ENCODE measurements at regions not wholly inside any gene's neighbourhood (a gene's known extent, or its start where the extent isn't known, plus 50 kb on each side); places are given as distances from the start of the nearest gene placed in this dataset.

DNA sequence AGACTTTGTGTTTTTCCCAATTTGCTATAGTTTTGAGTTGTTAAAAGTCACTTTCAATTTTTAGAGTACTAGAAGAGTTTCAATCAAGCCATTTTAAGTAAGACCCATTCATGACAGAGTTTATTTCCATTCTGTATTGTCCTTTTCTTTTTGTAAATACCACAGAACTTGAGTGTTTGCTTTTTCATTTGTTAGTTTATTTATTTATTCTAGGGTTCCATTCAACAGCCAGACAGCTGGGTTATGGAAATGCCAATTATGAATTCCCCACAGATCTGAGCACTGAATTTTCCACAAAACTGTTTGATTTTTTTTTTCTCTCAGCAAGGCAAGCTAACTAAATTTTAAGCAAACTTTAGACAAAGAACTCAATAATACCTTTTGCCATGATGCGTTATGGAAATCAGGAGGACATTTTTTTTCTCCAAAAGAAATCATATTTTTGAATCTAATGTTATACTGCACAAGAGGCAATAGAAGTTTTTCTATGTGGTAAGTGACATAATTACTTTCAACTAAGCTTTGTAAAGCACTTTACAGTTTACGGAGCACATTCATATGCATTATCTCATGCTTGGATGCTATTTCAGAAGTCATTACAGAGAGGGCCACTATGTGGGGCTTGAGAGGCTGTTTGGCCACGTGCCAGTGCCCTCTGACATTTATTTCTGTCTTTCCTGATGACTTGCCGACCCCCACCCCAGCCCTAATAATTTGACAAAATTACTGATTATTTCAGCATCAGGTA is 181.5 kb downstream of the VRK1 start:
- H3K27me3 ChIP-seq (ENCODE audit: control insufficient read depth, insufficient read depth, low read length), result no peaks in the 10 kb centered on the region
- no peak overlapping the region for H3K27ac ChIP-seq (ENCODE audit: low read length)
- DNase-seq (ENCODE audit: low read depth, low spot score), result no peak
- H3K9me3 ChIP-seq (ENCODE audit: control insufficient read depth, insufficient read depth, low read length), result no peaks in the 10 kb centered on the region; the same call in 1 of the 2 replicates
- no CpG with 5 or more reads among the region's 4 CpGs for WGBS (ENCODE audit: insufficient coverage, insufficient read length)
- H3K36me3 ChIP-seq (ENCODE audit: control insufficient read depth, insufficient read depth, low read length), result no peaks in the 10 kb centered on the region
- H3K4me1 ChIP-seq (ENCODE audit: control insufficient read depth, insufficient read depth, low read length), result no peaks in the 10 kb centered on the region
- H3K4me3 ChIP-seq (ENCODE audit: low read length), result no peak overlapping the region

- WGBS (ENCODE audit: insufficient coverage, insufficient read length), result 100% methylated on average over 1 of the region's 12 CpGs
- Histone ChIP-seq H3K27ac (ENCODE audit: low read length) (no peak overlapping the region), H3K27me3 (ENCODE audit: control insufficient read depth, insufficient read depth, low read length) (no peaks in the 10 kb centered on the region), H3K9me3 (ENCODE audit: control insufficient read depth, insufficient read depth, low read length) (no peaks in the 10 kb centered on the region; the same call in 1 of the 2 replicates), H3K36me3 (ENCODE audit: control insufficient read depth, insufficient read depth, low read length) (no peaks in the 10 kb centered on the region), H3K4me1 (ENCODE audit: control insufficient read depth, insufficient read depth, low read length) (no peaks in the 10 kb centered on the region), H3K4me3 (ENCODE audit: low read length) (no peak overlapping the region)
- no peak for DNase-seq (ENCODE audit: low read depth, low spot score)
Measured at GRCh38 chr14:96979611-96980074, 182.5 kb downstream of the VRK1 start.

GRCh38 chr14:96980835-96981234 is 183.7 kb downstream of the VRK1 start:
- Histone ChIP-seq H3K4me1 (ENCODE audit: control insufficient read depth, insufficient read depth, low read length) (no peaks in the 10 kb centered on the region), H3K9me3 (ENCODE audit: control insufficient read depth, insufficient read depth, low read length) (no peaks in the 10 kb centered on the region; the same call in 1 of the 2 replicates), H3K27ac (ENCODE audit: low read length) (no peak overlapping the region), H3K36me3 (ENCODE audit: control insufficient read depth, insufficient read depth, low read length) (no peaks in the 10 kb centered on the region), H3K27me3 (ENCODE audit: control insufficient read depth, insufficient read depth, low read length) (no peaks in the 10 kb centered on the region), H3K4me3 (ENCODE audit: low read length) (no peak overlapping the region)
- no CpG with 5 or more reads among the region's 4 CpGs for WGBS (ENCODE audit: insufficient coverage, insufficient read length)
- DNase-seq (ENCODE audit: low read depth, low spot score), result no peak

GRCh38 chr14:96986256-96987085 is 189.3 kb downstream of the VRK1 start:
- Histone ChIP-seq H3K27me3 (ENCODE audit: control insufficient read depth, insufficient read depth, low read length) (no peaks in the 10 kb centered on the region), H3K36me3 (ENCODE audit: control insufficient read depth, insufficient read depth, low read length) (no peaks in the 10 kb centered on the region), H3K27ac (ENCODE audit: low read length) (no peak overlapping the region), H3K9me3 (ENCODE audit: control insufficient read depth, insufficient read depth, low read length) (no peaks in the 10 kb centered on the region), H3K4me1 (ENCODE audit: control insufficient read depth, insufficient read depth, low read length) (no peaks in the 10 kb centered on the region), H3K4me3 (ENCODE audit: low read length) (no peak overlapping the region)
- WGBS (ENCODE audit: insufficient coverage, insufficient read length), result no CpG with 5 or more reads among the region's 6 CpGs
- no peak for DNase-seq (ENCODE audit: low read depth, low spot score)

DNA sequence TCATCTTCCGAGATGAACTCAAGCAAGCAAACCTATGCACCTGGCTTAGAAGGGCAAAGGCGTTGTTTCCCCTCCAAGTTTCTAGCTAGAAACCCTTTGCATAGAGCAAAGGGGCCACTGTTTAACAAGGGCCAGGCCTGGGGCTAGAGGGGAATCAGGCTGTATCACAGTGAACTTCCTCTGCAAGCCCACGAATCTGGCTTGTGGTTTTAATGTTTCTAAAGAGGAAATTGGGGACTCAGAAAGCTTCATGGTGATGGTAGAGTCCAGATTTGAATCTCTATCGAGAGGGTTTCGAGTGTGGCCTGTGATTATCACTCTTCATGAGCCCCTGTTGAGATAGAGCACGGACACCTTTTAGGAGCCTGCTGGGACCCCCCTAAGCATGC is 189.9 kb downstream of the VRK1 start:
- Histone ChIP-seq H3K27me3 (ENCODE audit: control insufficient read depth, insufficient read depth, low read length) (no peaks in the 10 kb centered on the region), H3K4me1 (ENCODE audit: control insufficient read depth, insufficient read depth, low read length) (no peaks in the 10 kb centered on the region), H3K27ac (ENCODE audit: low read length) (no peak overlapping the region), H3K9me3 (ENCODE audit: control insufficient read depth, insufficient read depth, low read length) (no peaks in the 10 kb centered on the region), H3K4me3 (ENCODE audit: low read length) (no peak overlapping the region), H3K36me3 (ENCODE audit: control insufficient read depth, insufficient read depth, low read length) (no peaks in the 10 kb centered on the region)
- DNase-seq (ENCODE audit: low read depth, low spot score), result no peak
- no CpG with 5 or more reads among the region's 6 CpGs for WGBS (ENCODE audit: insufficient coverage, insufficient read length)

- H3K27ac ChIP-seq (ENCODE audit: low read length), result no peak overlapping the region
- no CpG with 5 or more reads among the region's 3 CpGs for WGBS (ENCODE audit: insufficient coverage, insufficient read length)
- no peaks in the 10 kb centered on the region for H3K4me1 ChIP-seq (ENCODE audit: control insufficient read depth, insufficient read depth, low read length)
- no peak overlapping the region for H3K4me3 ChIP-seq (ENCODE audit: low read length)
- no peaks in the 10 kb centered on the region for H3K36me3 ChIP-seq (ENCODE audit: control insufficient read depth, insufficient read depth, low read length)
- DNase-seq (ENCODE audit: low read depth, low spot score), result no peak
- no peaks in the 10 kb centered on the region for H3K9me3 ChIP-seq (ENCODE audit: control insufficient read depth, insufficient read depth, low read length)
- H3K27me3 ChIP-seq (ENCODE audit: control insufficient read depth, insufficient read depth, low read length), result no peaks in the 10 kb centered on the region
Measured at GRCh38 chr14:96987771-96988170, 190.6 kb downstream of the VRK1 start.

GRCh38 chr14:96989306-96989705 is 192.1 kb downstream of the VRK1 start:
- no peak for DNase-seq (ENCODE audit: low read depth, low spot score)
- no peaks in the 10 kb centered on the region for H3K36me3 ChIP-seq (ENCODE audit: control insufficient read depth, insufficient read depth, low read length)
- no peak overlapping the region for H3K27ac ChIP-seq (ENCODE audit: low read length)
- no CpG with 5 or more reads among the region's 4 CpGs for WGBS (ENCODE audit: insufficient coverage, insufficient read length)
- H3K4me1 ChIP-seq (ENCODE audit: control insufficient read depth, insufficient read depth, low read length), result no peaks in the 10 kb centered on the region
- no peak overlapping the region for H3K4me3 ChIP-seq (ENCODE audit: low read length)
- H3K27me3 ChIP-seq (ENCODE audit: control insufficient read depth, insufficient read depth, low read length), result no peaks in the 10 kb centered on the region
- H3K9me3 ChIP-seq (ENCODE audit: control insufficient read depth, insufficient read depth, low read length), result no peaks in the 10 kb centered on the region

DNA sequence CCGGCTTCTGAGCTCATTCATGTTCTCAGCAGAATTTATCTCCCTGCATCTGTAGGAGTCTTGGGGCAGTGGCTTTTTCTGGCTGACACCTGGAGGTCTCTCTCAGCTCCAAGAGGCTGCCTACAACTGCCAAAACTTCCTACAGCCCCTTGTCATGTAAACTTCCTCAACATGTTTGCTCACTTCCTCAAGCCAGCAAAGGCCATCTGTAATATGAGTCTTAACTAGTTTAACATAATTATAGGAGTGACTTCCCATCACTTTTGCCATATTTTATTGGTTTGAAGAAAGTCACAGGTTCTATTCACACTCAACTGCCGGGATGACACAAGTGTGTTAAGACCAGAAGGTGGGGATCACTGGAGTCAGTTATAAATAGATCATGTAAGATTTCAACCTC is 194.0 kb downstream of the VRK1 start:
- Histone ChIP-seq H3K9me3 (ENCODE audit: control insufficient read depth, insufficient read depth, low read length) (no peaks in the 10 kb centered on the region), H3K4me3 (ENCODE audit: low read length) (no peak overlapping the region), H3K27me3 (ENCODE audit: control insufficient read depth, insufficient read depth, low read length) (no peaks in the 10 kb centered on the region), H3K36me3 (ENCODE audit: control insufficient read depth, insufficient read depth, low read length) (no peaks in the 10 kb centered on the region), H3K4me1 (ENCODE audit: control insufficient read depth, insufficient read depth, low read length) (no peaks in the 10 kb centered on the region), H3K27ac (ENCODE audit: low read length) (no peak overlapping the region)
- WGBS (ENCODE audit: insufficient coverage, insufficient read length), result no CpG with 5 or more reads among the region's 2 CpGs
- no peak for DNase-seq (ENCODE audit: low read depth, low spot score)

DNA sequence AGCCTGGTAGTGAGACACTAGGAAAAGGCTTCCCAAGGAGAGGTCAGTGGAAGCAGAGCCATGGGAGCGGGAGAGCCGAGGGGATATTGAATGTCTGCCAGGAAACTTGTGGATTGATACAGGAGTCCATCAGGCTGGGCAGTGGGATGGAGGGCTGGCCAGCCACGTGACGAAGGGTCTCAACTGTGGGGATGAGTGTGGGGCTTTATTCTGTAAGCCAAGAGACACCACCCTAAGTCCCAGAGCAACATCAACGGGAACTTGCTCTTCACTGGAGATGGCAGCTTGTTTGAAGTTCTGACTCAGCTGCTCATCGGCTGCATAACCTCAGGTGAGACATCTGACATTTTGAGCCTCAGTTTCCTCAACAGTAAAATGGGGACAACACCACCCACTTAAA is 197.8 kb downstream of the VRK1 start:
- H3K9me3 ChIP-seq (ENCODE audit: control insufficient read depth, insufficient read depth, low read length), result no peaks in the 10 kb centered on the region
- DNase-seq (ENCODE audit: low read depth, low spot score), result no peak
- H3K36me3 ChIP-seq (ENCODE audit: control insufficient read depth, insufficient read depth, low read length), result no peaks in the 10 kb centered on the region
- no peaks in the 10 kb centered on the region for H3K4me1 ChIP-seq (ENCODE audit: control insufficient read depth, insufficient read depth, low read length)
- WGBS (ENCODE audit: insufficient coverage, insufficient read length), result no CpG with 5 or more reads among the region's 6 CpGs
- no peaks in the 10 kb centered on the region for H3K27me3 ChIP-seq (ENCODE audit: control insufficient read depth, insufficient read depth, low read length)
- no peak overlapping the region for H3K4me3 ChIP-seq (ENCODE audit: low read length)
- H3K27ac ChIP-seq (ENCODE audit: low read length), result no peak overlapping the region

DNA sequence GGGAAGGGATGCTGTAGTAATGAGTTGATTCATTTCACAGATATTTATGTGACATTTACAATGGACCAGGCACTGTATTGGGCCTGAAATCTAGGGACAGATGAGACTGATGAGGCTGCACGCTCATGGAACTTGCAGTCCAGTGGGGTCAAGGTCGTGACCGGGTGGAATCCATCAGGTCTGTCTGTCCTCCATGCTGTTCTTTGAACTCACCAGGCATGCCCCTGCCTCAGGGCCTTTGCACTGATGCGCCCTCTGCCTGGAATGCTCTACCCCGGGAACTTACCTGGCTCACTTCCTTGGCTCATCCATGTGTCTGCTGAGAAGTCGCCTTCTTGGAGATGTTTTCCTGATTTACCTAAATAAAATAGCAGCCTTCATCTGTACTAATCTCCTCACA is 200.1 kb downstream of the VRK1 start:
- Histone ChIP-seq H3K9me3 (ENCODE audit: control insufficient read depth, insufficient read depth, low read length) (no peaks in the 10 kb centered on the region), H3K27me3 (ENCODE audit: control insufficient read depth, insufficient read depth, low read length) (no peaks in the 10 kb centered on the region), H3K4me1 (ENCODE audit: control insufficient read depth, insufficient read depth, low read length) (no peaks in the 10 kb centered on the region), H3K4me3 (ENCODE audit: low read length) (no peak overlapping the region), H3K36me3 (ENCODE audit: control insufficient read depth, insufficient read depth, low read length) (no peaks in the 10 kb centered on the region), H3K27ac (ENCODE audit: low read length) (no peak overlapping the region)
- DNase-seq (ENCODE audit: low read depth, low spot score), result no peak
- no CpG with 5 or more reads among the region's 6 CpGs for WGBS (ENCODE audit: insufficient coverage, insufficient read length)
